GM19025 (cell line): ENCODE measurements at regions not wholly inside any gene's neighbourhood (a gene's known extent, or its start where the extent isn't known, plus 50 kb on each side); places are given as distances from the start of the nearest gene placed in this dataset.

Experiments used
- ATAC-seq: cut with Tn5 transposase; IDR thresholded peaks from one replicate; pipeline ENCODE4 v1.9.1; 2021; ENCODE audit warnings: mild to moderate bottlenecking, low read depth, moderate library complexity; ENCODE audit not compliant: unreplicated experiment

DNA sequence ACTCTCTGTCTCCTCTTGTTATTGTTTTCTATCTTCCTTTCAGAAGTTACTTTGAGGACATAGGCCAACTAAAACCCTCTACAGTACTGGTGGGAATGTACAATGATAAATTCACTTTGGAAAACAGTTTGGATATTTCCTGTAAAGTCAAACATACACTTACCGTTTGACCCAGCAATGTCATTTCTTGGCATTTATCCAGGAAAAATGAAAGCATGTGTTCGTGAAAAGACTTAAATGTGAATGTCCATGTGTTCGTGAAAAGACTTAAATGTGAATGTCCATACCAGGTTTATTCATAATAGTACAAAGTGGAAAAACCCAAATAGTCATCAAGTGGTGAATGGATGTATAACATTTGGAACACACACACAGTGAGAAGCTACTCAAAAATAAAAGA, 361.5 kb upstream of the DPH6 start:
- ATAC-seq = no peak

DNA sequence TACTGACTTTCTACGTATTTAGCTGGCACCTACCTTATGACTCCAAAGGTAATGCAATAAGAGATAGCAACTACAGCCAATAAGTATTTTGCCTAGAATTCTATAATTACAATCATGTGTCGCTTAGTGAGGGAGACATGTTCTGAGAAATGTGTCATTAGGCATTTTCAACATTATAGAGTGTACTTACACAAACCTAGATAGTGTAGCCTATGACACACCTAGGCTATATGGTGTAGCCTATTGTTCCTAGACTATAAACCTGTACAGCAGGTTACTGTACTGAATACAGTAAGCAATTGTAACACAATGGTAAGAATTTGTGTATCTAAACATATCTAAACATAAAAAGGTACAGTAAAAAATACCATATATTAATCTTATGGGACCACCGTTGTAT, 363.4 kb upstream of the DPH6 start:
- no peak for ATAC-seq

DNA sequence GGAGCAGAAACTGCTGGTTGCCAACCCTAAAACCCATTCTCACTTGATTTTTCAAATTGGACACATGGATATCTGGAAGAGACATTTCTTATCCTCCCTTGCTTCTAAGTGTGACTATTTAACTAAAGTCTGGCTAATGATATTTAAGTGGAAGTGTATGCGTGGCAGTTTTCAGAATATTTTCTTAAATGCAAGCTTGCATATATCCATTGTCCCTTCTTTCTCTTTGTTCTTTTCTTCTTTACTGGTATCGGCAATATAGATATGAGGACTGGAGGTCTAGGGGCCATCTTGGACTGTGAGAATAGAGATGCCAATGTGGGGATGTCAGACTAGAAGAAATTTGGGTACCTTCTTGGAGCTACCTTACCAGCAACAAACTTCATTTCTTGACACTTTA, 364.3 kb upstream of the DPH6 start:
- no peak for ATAC-seq

DNA sequence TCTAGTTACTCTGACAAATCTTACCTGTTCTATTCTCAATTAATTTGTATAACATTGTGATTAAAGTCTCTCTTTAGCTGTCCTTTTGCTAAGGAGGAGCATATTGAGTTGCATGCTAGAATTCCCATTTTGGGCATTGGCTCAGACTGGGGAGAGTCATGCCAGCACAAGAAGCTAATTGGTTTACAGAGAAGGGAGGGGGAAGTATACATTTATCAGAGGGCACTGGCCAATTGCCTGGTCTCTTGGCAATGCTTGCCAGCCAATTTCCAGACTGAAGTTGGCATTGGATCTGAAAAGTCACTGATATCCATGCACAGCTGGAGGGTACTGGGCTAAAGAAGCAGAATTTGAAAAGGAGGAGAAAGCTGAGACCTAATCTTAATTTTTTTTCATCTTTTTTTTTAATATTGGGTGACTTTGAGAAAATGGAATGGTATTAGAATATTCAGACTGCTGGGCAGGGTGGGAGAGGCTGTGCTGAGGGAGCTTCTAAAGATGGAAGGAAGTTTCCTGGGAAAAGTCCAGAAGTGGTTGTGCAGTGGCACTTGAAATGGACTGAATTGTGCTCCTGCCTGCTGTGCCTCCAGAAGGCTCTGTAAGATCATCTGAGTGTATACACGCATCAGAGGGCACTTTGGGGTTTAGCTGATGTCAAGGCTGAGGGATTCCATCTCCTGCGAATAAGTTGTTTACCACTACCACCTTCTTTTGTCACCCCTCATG, 365.2 kb upstream of the DPH6 start:
- no peak for ATAC-seq

DNA sequence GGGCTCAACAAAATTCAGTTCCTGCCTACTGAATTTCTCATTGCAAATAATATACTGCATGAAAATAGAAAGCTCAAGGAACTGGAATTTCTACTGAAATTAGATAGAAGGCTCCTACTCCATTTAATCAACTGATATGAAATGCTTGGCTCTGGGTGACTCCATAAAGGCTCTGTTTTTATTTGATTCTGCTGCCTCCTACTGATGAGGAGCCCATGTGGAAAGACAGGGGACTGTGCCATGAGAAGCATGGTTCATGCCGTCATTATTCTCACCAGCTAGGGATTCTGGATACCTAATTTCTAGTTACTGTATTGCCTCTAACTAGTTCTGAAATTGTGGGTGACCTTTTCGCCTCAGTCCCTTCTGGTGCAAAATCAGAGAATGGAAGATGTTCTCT, 366.2 kb upstream of the DPH6 start:
- no peak for ATAC-seq

DNA sequence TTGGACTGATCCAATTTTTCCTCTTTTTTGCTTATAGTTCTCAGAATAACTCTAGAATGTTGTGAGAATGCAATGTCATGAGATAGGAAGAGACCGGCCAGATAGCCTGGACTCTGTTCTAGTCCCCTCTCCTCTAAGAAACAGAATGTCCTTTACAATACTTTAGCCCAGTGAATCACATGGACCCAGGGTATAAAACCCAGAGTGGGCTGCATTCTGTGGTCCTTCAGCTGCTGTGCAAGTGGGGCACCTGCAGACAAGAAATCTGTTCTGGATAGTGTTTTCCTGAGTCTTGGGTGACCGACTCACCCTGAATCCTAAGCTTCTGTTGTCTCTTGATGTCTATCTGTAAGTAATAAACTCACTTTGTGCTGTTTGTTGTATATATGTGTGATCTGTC, 368.6 kb upstream of the DPH6 start:
- no peak for ATAC-seq

DNA sequence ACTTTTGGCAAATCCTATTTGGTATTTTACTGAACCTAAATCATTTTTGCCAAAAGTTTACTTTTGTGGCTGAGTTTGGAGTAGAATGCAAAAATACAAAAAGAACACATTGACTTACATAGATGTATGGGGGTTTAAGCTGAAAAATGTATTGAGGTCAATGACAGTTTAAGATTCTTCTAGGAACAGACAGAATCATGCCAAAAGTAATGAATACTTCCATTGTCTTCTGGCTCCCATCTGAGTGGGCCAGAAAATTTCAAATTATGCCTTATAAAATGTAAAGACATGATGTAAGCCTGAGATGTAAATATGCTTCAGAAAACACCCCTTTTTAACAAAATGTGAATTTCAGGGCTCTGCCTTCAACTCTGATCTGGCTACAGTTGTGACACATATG, 375.1 kb upstream of the DPH6 start:
- no peak for ATAC-seq

DNA sequence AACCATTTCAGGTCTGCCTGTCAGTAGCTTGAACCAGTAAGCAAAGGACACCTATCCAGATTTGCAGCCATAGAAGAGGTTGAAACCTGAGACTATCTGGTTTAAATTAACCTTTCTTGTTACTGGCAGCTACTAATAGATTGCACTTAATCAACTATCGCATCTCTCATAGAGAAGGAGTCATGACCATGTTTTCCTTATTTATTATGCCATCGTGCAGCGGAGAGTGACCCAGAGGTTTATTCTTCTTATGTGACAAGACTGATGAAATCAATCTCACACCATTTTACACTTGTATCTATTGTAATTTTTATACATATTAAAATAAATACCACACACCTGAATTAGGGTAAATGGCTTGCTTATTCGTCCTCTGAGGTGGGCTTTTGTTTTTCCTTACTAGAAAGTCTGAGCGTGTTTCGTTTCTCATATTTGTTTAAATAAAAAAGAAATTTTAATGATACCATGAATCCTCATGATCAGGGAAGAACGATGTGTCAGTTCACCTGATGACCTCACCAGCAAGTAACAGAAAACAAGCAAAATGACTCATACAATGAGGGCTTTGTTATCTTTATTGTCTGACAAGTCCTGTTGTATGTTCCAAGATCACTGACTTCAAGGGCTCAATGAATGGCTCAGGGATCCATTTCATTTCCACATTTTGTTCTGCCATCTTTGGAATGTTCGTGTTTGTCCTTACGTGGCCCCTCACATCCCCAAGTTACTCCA, 379.5 kb upstream of the DPH6 start:
- no peak for ATAC-seq

DNA sequence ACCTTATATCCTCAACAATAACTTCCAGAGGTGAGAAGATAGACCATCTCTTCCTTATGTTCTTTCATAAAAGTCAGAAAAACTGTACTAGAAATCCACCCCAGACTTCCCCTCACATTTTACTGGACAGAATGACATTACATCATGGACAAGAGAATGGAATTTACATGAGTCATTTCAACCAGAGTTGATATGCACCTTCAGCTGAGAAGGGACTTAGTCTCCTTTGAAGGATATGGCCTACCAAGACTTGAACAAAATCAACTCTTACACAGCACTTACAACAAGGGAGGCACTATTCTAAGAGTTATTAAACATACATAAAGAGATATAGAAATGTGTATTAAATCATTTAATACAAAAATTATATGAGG, 380.0 kb upstream of the DPH6 start:
- ATAC-seq = no peak

DNA sequence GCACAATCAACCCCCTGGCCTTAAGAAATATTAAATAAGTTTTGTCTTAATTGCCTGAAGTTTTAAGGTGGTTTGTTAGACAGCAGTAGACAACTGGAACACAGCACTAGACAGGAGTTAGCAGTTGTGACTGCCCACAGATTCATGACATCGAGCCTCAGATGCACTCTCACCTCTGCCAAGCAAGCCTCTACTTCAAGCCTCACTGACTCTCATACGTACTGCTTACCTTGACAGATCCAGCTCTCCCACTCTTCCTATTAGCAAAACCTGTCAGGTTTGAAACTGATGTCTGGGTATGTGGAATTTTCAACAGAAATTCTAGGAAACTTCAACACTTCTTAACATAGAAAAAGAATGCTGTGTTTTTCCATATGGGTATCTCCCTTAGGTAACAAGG, 382.9 kb upstream of the DPH6 start:
- no peak for ATAC-seq

DNA sequence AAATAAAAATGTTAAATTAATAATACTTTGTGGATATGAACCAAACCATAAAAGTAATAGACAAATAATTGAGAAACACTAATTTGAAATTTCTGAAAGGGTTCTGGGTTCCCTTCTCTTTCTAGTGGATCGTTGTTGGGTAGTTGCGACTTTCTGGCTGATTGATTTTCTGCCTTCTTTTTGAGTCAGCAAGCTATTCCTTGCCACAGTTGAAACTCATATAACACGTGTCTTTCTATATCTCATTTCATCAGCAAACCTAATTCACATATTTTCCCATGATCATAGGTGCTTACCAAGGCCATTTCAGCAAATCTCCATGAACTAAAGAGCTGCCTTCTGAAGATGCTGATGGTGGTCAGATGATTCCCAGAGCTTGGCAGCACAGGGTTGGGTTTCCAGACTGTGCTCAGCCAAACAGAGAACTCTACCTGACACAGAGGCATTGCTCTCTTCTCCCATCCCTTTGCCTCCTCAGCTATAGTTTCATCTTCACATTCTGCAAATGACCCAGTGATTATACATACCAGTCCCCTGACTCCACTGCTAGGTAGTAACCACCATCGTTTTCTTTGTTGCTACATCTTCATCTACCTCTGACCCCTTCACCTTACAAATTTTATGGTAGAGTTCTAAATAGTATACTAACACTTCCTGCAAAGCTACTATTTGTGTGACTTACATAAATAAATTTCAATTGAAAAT, 383.9 kb upstream of the DPH6 start:
- peak; percentile 45 for ATAC-seq

DNA sequence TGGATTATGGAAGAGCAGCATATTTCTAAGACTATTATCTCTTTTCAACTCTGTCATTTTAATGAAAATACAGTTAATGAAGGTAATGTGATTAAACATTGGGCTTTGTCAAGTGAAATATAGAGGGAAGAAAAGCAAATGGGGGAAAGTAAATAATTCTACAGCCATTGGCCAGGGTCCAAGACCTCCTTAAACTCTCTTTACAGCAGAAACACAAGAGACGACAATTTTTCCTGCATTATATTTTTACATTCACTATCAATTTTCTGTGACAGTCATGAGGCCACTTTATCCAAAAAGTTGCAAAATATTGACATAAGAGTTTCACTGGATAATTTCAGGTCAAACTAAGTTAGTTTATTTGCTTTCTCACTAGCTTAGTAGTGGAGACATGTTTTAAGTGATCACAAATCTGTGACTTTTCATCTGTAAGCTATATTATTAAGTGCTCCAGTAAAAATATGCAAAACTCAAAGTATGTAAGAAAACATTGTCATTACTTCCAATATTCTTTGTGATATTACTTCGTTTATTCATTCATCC, 385.9 kb upstream of the DPH6 start:
- ATAC-seq = no peak

DNA sequence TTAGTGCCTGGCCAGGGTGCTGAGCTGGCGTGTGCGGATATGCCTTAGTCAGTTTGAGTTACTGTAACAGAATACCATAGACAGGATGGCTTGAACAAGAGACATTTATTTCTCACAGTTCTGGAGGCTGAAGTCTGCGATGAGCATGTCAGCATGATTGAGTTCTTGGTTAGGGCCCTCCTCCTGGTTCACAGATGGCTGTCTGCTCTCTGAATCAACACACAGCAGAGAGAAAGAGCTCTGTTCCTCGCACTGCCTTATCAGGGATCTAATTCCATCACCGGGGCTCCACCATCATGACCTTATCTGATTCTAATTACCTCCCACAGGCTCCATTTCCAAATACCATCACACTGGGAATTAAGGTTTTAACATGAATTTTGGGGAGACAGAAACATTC, 386.6 kb upstream of the DPH6 start:
- ATAC-seq = no peak

DNA sequence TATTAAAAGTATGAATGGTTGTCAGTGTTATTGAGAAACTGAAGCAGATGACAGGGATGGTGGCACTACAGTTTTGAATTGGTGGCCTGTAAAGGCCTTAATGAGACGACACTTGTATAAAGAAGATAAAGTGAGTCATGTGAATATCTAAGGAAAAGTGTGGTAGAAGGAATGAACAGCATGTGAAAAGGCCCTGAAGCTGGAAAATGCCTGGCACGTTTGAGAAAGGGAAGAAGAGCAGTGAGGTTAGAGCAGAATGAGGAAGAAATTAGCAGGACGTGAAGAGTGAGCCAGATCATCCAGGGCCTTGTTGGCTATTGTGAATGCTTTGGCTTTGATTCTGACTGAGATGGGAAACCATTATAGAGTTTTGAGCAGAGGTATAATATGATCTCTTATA, 387.6 kb upstream of the DPH6 start:
- ATAC-seq = no peak

DNA sequence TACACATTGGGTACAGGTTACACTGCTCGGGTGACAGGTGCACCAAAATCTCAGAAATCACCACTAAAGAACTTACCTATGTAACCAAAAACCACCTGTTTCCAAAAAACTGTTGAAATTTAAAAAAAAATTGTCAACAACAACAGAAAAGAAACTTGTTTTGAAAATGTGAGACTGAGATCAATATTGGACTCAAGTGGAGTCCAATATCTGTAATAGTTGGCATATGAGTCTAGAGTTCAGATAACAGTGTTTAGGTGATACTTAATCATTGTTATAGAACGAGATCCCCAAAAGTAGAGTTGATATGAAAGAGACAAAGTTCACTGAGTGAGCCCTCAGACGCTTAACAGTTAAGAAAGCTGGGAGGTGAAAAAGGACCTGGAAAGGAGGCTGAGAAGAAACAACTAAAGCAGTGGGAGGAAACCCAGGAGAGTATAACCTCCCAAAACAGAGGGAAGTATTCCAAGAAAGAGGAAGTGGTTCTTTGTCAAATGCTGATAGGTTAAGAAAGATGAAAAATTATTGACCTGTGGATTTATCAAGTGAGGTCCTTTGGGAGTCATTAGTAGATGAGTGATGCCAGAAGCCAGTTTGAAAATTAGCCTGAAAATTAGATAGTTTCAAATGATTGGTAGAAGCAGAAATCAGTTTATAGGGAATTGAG, 388.6 kb upstream of the DPH6 start:
- no peak for ATAC-seq

DNA sequence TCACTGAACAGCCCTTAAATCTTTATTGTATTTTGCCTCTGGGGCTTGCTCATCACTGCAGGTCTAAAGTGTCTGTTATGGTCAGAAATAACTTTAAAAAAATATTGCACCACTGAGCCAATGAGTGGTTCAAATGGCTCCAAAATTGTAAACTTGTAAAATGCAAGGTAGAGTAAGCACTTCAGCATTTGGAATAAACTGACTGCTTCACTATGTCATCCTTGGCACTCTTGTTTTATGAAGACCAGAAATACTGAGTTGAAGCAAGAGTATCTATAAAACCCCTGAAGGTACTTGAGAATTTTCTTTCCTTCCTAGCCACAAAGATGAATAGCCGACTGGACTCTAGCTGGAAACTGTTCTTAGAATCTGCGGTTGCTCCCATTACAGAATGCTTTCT, 390.3 kb upstream of the DPH6 start:
- ATAC-seq = no peak

DNA sequence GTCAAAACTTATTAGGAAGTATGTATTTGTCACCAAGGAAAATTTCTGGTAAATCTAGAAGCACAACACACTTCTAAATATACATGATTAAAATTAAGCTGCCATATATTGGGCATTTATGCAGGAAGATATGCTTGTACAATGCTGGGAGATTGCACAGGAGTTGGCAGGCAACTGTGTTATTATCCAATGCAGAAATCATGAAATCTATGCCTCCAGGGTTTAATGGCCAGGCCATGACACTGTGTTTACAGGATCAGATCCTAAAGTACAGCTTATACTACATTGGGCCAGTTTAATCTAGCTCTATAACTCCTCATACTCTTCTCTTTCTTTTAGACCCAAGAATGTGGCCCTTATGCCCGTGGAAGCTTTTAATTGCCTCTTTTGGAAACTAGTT, 391.4 kb upstream of the DPH6 start:
- ATAC-seq = no peak

DNA sequence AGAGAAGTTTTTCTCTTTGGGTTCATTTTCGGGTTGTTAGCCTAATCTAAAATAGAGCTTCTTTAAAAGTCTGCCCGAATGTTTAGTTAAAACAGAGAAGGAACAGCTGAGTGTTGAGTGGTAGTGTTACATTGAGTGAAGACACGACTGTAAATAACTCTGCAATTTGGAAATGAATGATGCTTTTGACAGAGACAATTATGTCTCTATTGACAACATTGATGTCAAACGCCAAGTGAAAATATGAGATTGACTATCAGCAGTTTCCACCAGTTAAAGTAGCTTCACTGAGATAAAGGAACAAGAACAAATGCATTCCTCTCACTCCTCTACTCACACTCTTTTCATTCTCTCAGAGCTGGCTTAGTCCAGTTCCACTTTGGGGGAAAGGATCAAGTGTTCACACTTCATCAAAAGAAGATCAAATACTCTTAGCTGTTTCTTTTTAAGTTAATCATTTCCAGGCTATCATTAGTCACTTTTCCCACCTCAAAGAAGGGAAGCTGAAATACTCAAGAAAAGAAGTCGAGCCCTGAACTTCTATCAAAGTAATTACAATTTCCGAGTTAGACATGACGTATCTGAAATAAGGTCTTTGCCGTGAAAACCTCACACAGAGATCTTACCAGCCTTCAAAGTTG, 399.1 kb upstream of the DPH6 start:
- ATAC-seq = no peak

DNA sequence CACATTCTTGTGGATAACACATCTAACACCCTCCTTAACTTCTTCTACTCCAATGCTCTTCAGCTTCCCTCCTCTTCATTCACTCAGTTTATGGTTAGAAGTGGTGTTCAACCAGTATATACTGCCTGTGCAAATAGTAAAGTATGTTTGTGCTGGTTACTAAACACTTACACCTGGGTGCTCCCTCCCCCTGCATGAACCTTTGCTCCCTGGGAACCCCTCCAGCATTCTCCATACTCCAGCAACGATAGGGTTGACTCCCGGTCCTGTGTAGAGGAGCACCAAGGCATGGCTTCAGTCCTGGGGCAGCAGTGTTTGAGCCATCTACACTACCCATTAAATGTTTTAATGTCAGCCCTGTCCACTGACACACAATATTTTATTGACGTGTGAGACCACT, 407.5 kb upstream of the DPH6 start:
- no peak for ATAC-seq

DNA sequence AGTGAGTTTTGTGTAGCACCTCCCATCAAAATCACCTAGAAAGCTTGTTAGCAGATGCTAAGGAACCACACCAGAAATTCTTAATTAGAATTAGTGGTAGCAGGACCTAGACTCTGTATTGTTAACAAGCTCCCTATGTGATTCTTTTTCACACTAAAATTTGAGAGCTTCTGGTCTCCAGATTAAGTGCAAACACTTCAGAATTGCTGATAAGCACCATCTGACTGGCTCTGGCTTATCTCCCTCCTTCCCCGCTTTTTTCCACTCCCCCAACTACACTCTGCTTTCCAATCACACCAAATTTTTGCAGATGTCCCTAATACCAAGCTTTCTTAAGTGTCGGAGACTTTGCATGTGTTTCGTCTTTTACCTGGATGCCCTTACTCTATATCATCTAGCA, 410.1 kb upstream of the DPH6 start:
- no peak for ATAC-seq

DNA sequence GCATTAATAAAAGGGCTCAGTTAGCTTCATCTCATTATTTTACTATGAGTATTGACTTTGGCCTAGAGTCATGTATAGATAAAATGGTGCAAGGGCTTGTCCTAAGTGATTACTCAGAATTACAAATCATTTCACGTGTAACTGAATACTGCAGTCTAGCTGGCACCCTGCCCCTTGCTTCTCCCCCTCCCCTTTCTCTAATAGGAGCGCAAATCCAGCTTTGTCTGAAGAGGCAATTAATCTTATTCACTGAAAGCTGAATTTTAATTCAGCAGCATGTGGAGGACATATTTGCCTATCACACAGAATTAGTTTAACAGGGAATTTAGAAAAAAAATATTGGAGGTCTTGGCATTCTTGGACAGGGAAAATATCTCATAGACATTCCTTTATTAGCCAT, 412.1 kb upstream of the DPH6 start:
- no peak for ATAC-seq
